Progenitor cell of endocrine pancreas (in vitro differentiated cells): ENCODE measurements at regions not wholly inside any gene's neighbourhood (a gene's known extent, or its start where the extent isn't known, plus 50 kb on each side); places are given as distances from the start of the nearest gene placed in this dataset.
"Not testable (repeated sequence)": the region's sequence is repeated elsewhere in the genome, so short reads cannot be mapped to it uniquely, and the experiment has no call there.

Source experiments
- DNase-seq: peaks from one replicate; pipeline ENCODE4 v3.0.0; 2021; ENCODE audit warnings: low spot score; ENCODE audit not compliant: unreplicated experiment
- H3K27ac Mint-ChIP-seq: 2 replicates; pipeline ENCODE4 v1.8.0; 2021; ENCODE audit warnings: mild to moderate bottlenecking, moderate library complexity, mixed read lengths
- H3K27me3 Mint-ChIP-seq: 2 replicates; pipeline ENCODE4 v1.8.0; 2021; ENCODE audit warnings: mixed read lengths
- H3K36me3 Mint-ChIP-seq: 2 replicates; pipeline ENCODE4 v1.8.0; 2022; ENCODE audit warnings: mixed read lengths; ENCODE audit not compliant: insufficient read depth
- H3K4me1 Mint-ChIP-seq: 2 replicates; pipeline ENCODE4 v1.8.0; 2021; ENCODE audit warnings: low read depth, mixed read lengths
- H3K4me3 Mint-ChIP-seq: 2 replicates; pipeline ENCODE4 v1.8.0; 2021; ENCODE audit warnings: low read depth, mild to moderate bottlenecking, moderate library complexity, mixed read lengths
- H3K9me3 Mint-ChIP-seq: 2 replicates; pipeline ENCODE4 v1.8.0; 2021; ENCODE audit warnings: low read depth, mixed read lengths

DNA sequence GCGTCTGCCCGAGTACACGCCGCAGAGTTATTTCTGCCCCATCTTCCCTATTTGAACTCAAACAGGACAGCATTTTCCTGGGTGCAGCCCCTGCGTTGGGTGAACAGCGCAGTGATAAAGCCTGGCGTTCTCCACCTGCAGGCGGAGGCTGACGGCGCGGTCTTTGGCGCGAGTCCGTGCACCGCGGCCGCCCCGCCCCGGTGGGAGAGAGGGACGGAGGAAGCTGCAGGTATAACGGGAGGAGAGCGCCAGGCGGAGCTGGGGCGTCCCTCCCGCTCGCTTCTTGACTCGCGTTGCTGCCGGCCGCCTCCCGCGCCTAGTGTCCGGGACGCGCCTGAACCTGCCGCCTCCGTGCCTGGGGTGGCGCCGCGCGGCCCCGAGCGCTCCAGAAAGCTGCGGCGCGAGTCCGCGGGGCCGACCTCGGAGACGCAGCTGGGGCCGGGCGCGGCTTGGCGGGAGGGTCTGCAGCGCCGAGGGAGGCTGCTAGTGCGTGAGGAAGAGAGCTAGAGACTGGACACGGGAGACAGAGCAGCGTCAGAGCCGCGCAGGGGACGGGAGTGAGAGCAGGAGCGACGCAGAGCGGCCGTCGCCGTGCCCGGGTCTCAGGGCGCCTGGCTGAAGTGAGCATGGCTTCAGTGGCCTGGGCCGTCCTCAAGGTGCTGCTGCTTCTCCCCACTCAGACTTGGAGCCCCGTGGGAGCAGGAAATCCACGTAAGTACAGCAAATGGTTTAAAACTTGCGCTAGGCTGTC is 140.7 kb downstream of the SPATA31A7 start:
- not testable (repeated sequence) for H3K4me1 Mint-ChIP-seq, H3K36me3 Mint-ChIP-seq, H3K9me3 Mint-ChIP-seq, H3K27me3 Mint-ChIP-seq, H3K27ac Mint-ChIP-seq
- peak; percentile 6 for DNase-seq
- H3K4me3 Mint-ChIP-seq = peak overlapping the region; percentile 55

DNA sequence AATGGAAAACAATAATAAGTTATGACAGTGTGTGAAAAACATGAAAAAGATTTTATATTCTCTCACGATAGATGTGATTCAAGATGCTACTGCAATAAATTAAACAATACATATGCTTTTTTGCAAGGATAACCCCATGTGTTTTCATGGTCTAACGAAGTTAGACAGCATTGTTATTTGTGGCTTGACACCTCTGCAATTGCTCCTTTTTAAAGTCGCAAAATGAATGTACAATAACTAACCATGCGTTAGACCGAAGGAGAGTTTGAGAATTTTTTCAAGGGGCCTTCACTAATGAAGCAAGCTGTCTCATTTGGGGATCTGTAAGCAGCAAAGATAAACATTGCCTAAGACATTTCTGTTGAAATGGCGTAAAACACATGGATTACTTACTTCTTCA is 167.1 kb downstream of the SPATA31A7 start:
- not testable (repeated sequence) for H3K4me1 Mint-ChIP-seq, H3K4me3 Mint-ChIP-seq, DNase-seq, H3K36me3 Mint-ChIP-seq, H3K27me3 Mint-ChIP-seq, H3K9me3 Mint-ChIP-seq, H3K27ac Mint-ChIP-seq

DNA sequence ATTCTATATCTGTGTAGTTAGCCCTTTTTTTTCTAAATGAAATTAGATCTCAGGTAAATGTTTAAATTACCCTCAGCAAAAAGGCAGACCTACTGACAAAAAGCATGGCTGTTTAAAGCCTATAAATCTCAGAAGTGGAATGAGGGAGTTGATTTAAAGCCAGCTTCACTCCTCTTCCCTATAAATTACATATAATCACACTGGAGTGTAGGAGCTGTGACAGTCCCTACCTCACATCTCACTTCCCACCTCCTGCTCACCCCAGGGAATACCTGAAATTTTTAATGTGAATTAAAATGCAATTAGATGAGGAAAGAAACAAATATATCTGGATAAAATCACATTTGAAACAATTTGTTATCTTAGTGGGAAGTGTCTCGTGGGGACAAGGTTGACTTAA is 184.6 kb downstream of the SPATA31A7 start:
- not testable (repeated sequence) for H3K27me3 Mint-ChIP-seq, H3K4me3 Mint-ChIP-seq, H3K9me3 Mint-ChIP-seq, H3K4me1 Mint-ChIP-seq, H3K27ac Mint-ChIP-seq, DNase-seq, H3K36me3 Mint-ChIP-seq

DNA sequence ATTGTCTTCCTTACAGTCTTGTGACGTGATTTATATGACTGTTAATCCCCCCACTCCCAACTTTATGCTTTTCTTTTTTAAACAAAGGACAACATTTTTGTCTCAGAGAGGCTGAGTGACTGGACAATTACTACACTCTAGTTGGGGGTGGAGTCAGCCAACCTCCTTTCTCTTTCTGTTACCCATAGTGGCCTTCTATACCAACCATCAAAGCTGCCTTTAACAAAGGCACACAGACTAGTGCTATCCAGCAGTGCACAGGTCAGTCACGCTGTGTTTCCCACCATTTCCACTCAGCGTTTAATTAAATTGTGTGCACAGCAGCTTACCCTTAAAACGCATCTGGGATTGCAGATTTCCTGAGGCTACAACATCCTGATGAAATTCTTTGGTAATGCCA is 186.3 kb downstream of the SPATA31A7 start:
- H3K27me3 Mint-ChIP-seq, H3K4me1 Mint-ChIP-seq, H3K27ac Mint-ChIP-seq, DNase-seq, H3K36me3 Mint-ChIP-seq, H3K9me3 Mint-ChIP-seq, H3K4me3 Mint-ChIP-seq: not testable (repeated sequence)

DNA sequence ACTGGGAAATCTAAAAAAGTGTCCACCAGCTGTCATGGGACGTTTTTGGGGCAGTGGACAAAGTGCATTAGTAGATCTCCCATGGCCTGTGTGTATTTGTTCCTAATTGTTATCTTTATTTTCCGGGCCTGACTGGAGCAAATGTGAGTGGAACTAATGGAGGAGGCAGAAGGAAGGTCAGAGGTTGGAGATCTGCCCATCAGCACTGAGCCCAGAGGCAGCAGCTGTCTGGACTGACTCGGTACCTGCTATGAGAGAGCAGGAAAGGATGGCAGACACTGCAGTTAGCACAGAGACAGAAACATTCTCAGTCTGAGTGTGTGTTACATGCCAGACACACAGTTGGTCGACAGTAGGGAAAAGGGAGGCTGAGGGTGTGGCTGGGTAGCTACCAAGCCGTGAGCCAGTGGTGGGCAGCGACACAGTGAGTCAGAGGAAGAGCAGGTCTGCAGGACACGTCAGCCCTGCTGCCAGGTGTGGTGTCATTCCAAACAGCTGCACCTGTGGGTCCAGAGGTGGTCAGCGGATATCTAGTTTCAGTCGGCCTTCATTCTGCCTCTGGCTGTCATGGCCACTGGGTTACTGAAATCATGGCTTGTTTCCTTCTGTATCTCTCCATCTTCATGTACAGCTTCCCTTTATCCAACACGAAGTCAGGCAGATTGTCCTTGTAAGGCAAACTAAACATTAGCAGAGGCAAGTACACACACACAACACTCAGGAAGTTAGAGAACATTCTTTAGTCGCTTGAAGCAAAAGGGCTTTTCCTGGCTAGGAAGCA is 196.4 kb downstream of the SPATA31A7 start:
- not testable (repeated sequence) for H3K4me3 Mint-ChIP-seq, DNase-seq, H3K27ac Mint-ChIP-seq, H3K4me1 Mint-ChIP-seq, H3K36me3 Mint-ChIP-seq, H3K9me3 Mint-ChIP-seq, H3K27me3 Mint-ChIP-seq

DNA sequence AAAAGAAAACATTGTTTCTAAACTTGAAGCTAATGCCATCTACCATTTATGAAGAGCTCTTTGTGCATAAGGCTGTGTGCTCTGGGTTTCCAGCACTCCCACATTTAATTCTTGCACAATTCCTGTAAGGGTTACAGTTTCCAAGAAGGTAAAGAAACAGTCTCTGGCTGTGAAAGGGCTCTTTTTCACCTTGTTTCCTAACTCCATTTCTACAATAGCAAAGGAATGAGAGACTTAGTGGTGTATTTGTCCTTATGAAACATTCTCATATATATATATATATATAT is 196.9 kb downstream of the SPATA31A7 start:
- DNase-seq, H3K36me3 Mint-ChIP-seq, H3K9me3 Mint-ChIP-seq, H3K27me3 Mint-ChIP-seq, H3K4me1 Mint-ChIP-seq, H3K4me3 Mint-ChIP-seq, H3K27ac Mint-ChIP-seq: not testable (repeated sequence)

DNA sequence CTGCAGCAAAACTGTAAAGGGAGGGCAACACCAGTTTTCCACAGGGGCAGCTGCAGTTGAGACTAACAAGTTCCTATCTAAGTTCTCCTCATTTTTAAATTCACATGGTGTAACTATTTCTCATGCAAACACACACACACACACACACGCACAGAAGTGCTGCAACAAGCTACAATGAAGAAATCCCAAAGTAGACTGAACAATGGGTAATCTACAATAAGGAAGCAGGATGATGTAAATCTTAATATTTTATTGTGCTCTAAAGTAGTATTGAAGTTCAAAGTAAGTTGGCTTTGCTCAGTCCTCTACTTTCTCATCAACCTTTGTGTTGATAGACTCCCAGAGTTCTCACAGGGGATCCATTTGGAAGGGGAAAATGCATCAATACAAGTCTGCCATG is 212.9 kb downstream of the SPATA31A7 start:
- H3K4me3 Mint-ChIP-seq, H3K9me3 Mint-ChIP-seq, DNase-seq, H3K27ac Mint-ChIP-seq, H3K4me1 Mint-ChIP-seq, H3K27me3 Mint-ChIP-seq, H3K36me3 Mint-ChIP-seq: not testable (repeated sequence)

DNA sequence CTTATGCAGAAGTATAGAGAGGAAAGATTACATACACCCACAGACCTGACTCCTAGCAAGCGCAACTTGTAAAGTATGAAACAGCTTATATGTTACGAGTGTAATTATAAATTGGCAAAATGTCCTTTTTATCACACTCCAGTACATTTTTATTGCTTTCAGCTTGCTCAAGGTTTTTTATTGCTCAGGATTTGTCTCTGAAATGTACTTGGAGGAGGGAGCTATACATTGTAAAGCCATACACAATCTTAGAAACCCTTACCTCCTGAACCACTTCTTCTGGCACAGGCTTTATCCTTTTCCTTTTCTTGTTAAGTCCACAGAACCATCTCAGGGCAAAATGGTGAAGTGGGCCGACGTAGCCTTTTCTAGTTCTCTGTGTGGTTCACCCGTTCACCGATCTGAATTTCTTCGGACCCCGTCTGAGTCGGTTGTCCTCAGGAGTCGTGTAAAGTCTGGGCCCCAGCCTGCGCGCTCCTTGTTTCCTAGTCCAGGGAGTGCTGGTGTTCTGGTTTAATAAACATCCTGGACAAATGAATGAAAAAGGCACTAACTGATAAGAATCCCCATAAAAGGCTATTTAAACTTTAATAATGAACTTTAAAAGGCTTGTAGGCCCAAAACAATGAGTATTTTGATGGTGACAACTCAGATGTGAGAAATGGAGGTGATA is 222.2 kb downstream of the SPATA31A7 start:
- H3K27me3 Mint-ChIP-seq, H3K9me3 Mint-ChIP-seq, DNase-seq, H3K27ac Mint-ChIP-seq, H3K4me3 Mint-ChIP-seq, H3K36me3 Mint-ChIP-seq, H3K4me1 Mint-ChIP-seq: not testable (repeated sequence)

DNA sequence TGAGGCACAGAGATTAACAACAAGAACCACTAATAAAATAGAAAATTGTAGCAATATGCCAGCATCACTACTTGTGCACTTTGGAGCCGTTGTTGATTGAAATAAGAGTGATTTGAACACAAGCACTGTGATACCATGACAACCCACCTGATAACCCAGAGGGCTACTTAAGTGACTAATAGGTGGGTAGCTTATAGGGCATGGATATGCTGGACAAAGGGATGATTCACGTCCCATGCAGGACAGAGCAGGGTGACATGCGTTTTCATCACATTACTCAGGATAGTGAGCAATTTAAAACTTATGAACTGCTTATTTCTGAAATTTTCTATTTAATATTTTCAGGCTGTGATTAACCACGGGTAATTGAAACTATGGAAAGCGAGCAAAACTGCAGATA is 222.9 kb downstream of the SPATA31A7 start:
- not testable (repeated sequence) for H3K4me1 Mint-ChIP-seq, H3K36me3 Mint-ChIP-seq, H3K4me3 Mint-ChIP-seq, H3K27me3 Mint-ChIP-seq, H3K9me3 Mint-ChIP-seq, DNase-seq, H3K27ac Mint-ChIP-seq

DNA sequence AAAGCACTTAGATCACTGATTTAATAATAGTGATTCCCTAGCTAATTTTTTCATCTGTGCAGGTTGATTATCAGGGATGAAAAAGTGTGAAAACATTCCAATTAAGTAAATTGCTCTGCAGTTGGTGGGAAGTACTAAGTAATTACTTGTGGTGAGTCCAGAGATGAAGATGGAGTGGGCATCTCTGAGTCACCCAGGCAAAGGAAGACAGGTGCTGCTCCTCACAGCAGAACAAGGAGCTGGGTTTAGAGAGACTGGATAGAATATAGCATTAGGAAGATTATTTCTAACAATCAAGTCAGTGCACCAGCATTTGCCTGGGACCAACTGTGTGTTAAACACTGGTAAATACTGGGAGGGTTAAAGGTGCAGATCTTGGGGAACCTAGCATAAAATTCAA is 228.3 kb downstream of the SPATA31A7 start:
- not testable (repeated sequence) for H3K4me3 Mint-ChIP-seq, H3K36me3 Mint-ChIP-seq, H3K27me3 Mint-ChIP-seq, H3K4me1 Mint-ChIP-seq, H3K27ac Mint-ChIP-seq, DNase-seq, H3K9me3 Mint-ChIP-seq

DNA sequence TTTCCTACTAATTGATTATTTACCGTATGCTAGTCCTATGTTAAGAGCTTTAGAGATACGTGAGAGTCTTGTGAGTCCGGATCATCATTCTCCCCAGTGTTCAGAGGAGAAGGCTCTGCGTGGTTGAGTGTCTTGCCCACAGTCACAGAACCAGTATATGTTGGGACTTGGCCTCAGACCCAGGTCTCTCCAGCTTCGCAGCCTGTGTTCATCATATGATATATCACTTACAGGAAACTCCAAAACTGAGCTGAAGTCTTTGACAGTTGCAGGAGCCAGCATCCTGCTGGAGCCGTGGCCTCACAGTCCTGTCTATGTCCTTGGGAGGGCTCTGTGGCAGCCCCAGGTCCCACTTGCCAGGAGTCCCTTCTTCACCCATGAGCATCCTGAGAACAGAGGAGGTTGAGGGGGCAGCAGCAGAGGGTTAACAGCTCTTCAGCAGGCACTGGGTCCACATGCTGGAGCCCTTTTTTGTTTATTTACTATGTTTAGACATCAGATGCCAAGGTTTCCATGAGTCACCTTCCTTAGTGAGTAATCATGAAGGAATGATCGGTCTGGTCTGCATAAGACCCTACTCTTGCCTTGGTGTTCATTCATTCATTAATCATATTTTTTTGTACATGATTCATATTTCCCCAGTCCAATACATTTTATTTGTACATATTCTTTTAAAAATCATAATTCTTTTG is 230.6 kb downstream of the SPATA31A7 start:
- not testable (repeated sequence) for H3K9me3 Mint-ChIP-seq, H3K4me1 Mint-ChIP-seq, H3K4me3 Mint-ChIP-seq, H3K36me3 Mint-ChIP-seq, H3K27me3 Mint-ChIP-seq, DNase-seq, H3K27ac Mint-ChIP-seq

DNA sequence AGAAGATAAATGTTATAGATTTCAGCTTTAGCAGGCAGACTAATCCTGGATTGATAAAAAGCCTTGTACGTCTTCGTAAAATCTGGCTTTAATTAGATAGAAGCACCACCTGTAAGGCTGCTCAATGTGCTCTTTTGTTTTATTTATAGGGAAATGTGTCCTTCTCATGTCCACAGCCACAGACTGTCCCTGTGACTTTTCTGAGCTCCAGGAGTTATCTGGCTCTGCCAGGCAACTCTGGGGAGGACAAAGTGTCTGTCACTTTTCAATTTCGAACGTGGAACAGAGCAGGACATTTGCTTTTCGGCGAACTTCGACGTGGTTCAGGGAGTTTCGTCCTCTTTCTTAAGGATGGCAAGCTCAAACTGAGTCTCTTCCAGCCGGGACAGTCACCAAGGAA is 257.4 kb downstream of the SPATA31A7 start:
- H3K27me3 Mint-ChIP-seq, H3K4me3 Mint-ChIP-seq, H3K4me1 Mint-ChIP-seq, H3K9me3 Mint-ChIP-seq, H3K27ac Mint-ChIP-seq, H3K36me3 Mint-ChIP-seq, DNase-seq: not testable (repeated sequence)

DNA sequence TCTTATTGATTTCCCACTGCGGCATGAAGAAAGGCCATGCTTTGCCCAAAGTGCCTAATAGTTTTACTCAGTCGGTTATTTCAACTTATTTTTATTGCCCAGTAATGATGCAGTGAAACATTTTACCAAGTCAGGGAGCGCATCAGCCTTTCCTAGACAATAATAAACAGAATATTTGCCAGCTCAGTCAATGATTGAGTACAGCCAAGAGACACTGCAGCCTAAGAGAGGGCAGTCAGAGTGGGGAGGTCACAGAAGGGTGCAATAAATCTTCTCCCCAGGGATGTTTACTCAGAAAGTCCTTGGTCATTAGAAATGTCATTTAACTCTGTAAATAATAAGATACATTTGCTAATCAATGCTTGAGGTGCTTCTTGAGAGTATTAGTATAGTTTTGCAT is 271.0 kb downstream of the SPATA31A7 start:
- DNase-seq, H3K4me1 Mint-ChIP-seq, H3K9me3 Mint-ChIP-seq, H3K4me3 Mint-ChIP-seq, H3K36me3 Mint-ChIP-seq, H3K27me3 Mint-ChIP-seq, H3K27ac Mint-ChIP-seq: not testable (repeated sequence)
